GM21717 (cell line): ENCODE measurements at regions not wholly inside any gene's neighbourhood (a gene's known extent, or its start where the extent isn't known, plus 50 kb on each side); places are given as distances from the start of the nearest gene placed in this dataset.
"Not testable (repeated sequence)": the region's sequence is repeated elsewhere in the genome, so short reads cannot be mapped to it uniquely, and the experiment has no call there.

Experiments used
- ATAC-seq: cut with Tn5 transposase; IDR thresholded peaks from one replicate; pipeline ENCODE4 v1.9.1; 2021; ENCODE audit warnings: mild to moderate bottlenecking, moderate library complexity; ENCODE audit not compliant: unreplicated experiment

DNA sequence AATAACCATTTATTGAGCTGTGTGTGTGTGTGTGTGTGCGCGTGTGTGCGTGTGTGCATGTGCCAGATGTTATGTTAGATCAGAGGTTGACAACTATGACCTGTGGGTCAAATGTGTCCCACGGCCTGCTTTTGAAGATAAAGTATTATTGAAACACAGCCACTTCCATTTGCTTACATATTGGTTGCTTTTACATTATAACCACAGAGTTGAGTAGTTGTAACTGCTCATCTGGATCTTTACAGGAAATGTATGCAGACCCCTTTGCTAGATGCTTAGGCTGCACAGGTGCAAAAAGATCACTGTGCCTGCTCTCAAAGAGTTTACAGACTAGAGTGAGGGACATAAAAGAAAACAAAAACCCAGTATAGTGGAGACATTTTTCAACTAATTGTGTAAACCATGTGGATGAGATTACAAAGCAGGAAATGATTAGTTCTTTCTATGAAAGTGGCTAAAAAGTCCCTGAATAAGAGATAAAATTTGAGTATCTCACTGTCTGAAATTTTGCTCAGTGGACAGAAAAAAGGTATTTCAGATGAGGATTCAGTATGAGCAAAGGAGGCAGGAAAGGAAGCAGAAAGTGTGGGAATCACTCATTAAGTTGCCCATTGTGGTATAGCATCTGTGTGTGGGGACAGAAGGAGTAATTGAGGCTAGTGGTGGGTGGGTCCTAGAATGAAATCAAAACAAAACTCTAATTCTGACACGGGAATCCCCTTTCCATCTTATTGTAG lies 188.4 kb downstream of the PAH start:
- ATAC-seq = peak; percentile 56

GRCh38 chr12:102726686-102727085 lies 190.4 kb downstream of the PAH start:
- ATAC-seq = no peak

GRCh38 chr12:102722147-102722546 lies 194.9 kb downstream of the PAH start:
- ATAC-seq = no peak

- ATAC-seq = no peak
Observed at GRCh38 chr12:102708108-102708507, 208.9 kb downstream of the PAH start.

- peak; percentile 63 for ATAC-seq
Observed at GRCh38 chr12:102702447-102703114, 214.5 kb downstream of the PAH start.

DNA sequence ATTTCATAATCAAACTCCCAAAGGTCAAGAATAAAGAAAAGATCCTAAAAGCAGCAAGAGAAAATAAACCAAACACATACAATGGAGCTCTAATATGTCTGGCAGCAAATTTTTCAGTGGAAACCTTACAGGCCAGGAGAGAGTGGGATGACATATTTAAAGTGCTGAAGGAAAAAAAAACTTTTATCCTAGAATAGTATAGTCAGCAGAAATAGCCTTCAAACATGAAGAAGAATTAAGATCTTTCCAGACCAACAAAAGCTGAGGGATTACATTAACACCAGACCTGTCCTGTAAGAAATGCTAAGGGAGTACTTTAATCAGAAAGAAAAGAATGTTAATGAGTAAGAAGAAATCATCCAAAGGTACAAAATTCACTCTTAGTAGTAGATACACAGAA lies 215.7 kb upstream of the IGF1 start:
- no peak for ATAC-seq

DNA sequence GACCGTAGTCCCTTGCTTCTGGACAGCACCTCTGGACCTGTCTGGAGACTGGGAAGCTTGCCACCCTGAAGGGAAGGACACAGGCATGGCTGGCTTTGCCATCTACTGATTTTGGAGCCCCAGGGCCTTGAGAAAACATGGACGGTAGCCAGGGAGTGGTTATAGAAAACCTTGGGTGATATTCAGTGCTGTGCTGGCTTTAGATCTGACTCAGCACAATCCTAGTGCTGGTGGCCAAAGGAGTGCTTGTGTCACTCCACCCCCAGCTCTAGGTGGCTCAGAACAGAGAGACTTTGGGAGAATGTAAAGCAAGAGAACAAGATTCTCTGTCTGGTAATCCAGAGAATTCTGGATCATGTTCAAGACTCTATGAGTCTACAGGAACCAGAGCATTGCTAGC lies 214.5 kb upstream of the IGF1 start:
- ATAC-seq = no peak

DNA sequence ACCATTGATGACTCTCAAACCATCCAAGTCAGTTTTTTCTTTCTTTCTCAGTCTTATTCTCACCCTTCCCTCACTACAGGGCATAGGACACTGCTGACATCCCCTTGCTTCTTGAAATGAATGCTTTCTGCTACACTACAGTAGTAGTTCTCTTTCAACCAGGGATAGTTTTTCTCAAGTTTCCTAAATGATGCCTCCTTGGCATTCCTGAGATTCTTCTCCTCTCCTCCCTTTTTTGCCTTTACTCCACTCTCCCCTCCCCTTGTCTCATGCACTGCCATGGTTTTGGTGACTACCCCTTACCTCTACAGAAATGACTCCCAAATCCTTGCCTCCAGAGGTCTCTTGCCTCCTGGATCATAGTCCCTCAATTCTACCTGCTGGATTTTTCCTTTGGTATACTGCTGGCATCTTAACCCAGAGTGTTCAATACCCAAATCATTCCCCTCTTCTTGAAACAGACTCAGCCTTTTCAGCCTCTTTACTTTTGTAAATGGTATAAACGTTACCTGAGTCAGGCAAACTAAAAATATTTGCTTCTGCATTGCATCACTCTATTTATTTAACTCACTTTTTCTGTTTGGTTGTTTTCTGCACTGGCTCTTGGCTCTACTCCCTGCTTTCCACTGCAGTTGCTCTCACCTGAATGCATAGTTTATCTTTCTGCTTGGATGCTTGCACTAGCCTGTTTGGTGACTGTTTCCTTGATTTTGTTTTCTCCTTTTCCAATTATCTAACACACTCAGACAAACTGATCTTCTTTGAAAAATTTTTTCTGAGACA lies 211.6 kb upstream of the IGF1 start:
- no peak for ATAC-seq

DNA sequence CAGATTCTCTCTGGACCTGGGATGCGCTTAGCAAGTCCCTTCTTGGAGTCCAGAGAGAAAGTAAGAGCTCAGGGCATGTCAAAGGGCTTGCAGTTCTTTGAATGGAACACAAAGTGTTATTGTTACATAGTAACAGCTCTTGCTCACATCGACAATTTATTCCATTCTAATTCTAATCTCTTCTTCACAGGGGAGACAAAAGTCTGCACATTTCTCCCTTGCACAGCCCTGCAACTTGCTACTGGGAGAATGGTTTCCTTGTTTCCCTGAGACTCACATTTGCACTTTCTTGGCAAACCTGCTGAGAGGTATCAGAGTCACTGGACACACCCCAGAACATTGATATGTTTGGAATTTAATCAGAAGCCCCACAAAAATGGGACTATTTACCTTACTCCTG lies 209.9 kb upstream of the IGF1 start:
- ATAC-seq = no peak

DNA sequence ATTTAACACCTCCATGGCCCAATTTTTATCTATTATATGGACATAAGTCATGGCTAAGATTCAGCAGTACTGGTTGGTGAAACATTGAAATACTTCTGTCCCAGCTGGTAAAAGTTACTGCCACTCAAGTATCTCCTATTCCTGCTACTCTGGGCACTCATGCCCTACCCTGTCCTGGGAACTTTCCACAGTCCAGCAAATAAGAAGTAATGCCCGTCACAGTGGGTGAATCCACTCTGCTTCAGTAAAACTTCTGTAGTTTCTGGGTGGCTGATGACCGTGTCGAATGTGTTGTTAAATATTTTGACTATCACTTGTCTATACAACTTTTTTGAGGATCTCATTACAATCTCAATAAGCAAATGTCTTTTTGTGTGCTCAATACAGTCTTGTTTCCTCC lies 209.3 kb upstream of the IGF1 start:
- no peak for ATAC-seq

- no peak for ATAC-seq
Observed at GRCh38 chr12:102687523-102687922, 207.2 kb upstream of the IGF1 start.

DNA sequence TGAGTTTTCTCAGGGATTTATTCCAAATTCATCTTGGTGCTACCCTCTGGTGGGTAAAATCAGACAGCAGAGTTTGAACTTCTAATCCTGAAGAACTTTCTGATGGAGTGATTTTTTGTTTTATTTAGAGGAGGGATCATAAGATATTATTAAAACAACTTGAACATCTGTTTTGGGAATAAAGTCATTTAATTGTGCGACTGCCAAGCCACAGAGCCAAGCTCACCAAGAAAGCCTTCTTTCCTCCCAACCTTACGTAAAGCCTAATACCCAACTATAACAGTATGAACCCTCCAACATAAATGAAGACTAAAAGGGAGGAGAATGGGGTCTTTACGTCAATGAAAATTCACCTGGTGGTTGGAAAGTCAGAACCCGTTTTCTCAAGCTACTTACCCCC lies 205.5 kb upstream of the IGF1 start:
- ATAC-seq = no peak

- no peak for ATAC-seq
Observed at GRCh38 chr12:102685172-102685571, 204.8 kb upstream of the IGF1 start.

DNA sequence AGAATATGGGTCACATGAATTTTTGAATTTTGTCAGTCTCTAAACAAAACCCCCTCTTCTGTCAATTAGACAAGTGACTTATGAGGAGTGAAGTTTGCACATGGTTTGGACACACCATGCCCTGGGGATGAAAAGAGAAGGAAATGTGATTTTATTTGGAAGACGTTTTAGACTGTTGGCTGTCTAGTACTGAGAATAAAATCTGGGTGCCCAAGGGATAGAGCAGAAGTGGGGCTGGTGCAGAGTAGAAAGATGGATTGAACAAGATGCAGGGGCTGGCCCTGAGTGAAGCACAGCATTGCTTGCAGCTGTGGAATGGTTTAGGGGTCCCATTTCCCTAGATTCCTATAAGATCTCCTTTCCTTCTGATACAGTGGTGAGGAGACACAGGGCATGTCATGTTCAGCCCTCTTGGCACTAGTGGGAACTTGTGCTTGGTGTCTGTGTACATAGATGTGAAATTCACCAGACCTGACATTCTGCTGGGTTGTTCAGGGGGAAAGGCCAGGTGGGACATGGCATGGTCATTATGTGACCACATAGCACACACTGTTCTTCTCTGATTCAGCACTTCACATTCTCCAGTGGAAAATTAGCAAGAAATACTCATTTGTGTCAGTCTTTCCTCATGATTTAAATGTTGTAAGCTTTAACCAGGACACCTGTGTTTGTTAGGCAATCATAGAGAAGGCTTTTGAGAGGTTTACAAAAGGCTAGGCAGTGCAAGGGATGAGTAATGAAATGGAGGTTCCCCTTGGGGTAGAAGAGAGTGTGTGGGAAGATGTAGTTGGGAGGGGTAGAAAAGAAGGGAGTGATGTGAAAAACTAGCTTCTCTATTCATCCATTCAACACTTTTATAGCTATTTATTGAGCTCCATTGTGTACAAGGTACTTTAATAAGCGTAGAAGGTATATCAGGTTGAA lies 202.3 kb upstream of the IGF1 start:
- no peak for ATAC-seq

GRCh38 chr12:102681747-102682146 lies 201.4 kb upstream of the IGF1 start:
- no peak for ATAC-seq

- ATAC-seq = no peak
Observed at GRCh38 chr12:102681309-102681708, 200.9 kb upstream of the IGF1 start.

DNA sequence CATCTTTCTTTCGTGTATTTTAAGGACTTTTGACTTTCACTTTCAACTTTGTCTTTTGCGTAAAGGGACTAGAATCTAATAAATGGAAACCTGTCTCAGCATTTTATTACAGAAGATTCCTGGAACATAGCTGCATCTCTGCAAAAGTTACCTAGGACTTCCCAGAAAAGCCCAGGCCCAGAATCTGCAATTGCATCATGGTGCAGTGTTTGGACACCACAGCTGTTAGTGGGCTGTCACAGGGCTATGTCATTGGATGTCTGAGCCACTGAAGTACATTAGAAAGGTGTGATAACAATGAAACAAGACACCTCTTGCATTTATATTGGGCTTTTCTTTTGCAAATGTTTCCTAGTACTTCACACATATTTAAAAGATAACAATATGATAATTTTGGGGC lies 199.9 kb upstream of the IGF1 start:
- no peak for ATAC-seq

DNA sequence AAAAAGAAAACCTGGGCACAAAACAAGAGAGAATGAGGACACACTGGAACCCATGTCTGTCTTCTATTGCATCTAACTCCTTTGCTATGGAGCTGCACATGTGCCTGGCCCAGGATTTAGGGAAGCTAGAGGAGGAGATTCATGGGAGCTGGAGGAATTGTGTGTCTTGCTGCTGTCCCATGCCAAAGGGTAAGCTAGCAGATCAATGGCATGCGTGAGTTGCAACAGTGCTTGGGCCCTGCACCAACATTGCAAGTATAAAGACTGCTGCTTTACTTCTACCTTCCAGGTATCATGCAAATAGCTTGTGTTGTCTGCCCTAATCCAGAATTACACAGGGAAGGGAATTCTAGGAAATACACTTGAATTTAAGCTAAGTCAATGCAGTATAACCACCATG lies 196.4 kb upstream of the IGF1 start:
- no peak for ATAC-seq

GRCh38 chr12:102675672-102676071 lies 195.3 kb upstream of the IGF1 start:
- ATAC-seq = no peak

DNA sequence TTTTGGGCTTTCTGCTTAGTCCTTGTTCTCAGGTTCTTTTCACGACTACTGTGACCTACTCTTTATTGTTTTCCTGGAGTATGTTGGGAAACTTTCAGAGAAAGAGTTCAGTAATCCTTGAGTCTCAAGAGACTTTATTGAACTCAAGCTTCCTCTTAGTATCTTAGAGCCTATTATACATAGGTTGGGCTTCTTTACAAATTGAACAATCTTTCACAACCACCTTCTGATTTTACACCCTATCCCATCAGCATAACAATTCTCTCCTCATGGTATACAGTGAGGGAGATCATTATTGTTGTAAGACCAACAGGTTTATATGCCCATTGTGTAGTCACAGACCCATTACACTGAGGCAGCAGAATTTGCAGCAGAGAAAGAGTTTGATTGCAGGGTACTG lies 193.2 kb upstream of the IGF1 start:
- no peak for ATAC-seq

GRCh38 chr12:102672212-102672611 lies 191.8 kb upstream of the IGF1 start:
- not testable (repeated sequence) for ATAC-seq
